Adrenal gland (tissue), 9 donors: ENCODE measurements at regions not wholly inside any gene's neighbourhood (a gene's known extent, or its start where the extent isn't known, plus 50 kb on each side); places are given as distances from the start of the nearest gene placed in this dataset.
"Not testable (repeated sequence)": the region's sequence is repeated elsewhere in the genome, so short reads cannot be mapped to it uniquely, and the experiment has no call there.

Experiments
- DNase-seq, 7 donors: peaks; one replicate each; pipeline ENCODE4 v3.0.0-alpha.2; 2019 to 2020
- H3K27ac ChIP-seq, 5 donors: fragments of 200-600 bp; sonication (generic) in 4 of 5; 1 replicate in 3 of 5; 2 replicates in 2 of 5; pipeline versions ENCODE4 v1.5.1 to v1.8.0; 2016 to 2020; ENCODE audit warnings: mild to moderate bottlenecking in 1 of 5
- H3K27me3 ChIP-seq: fragments of 200-600 bp; 2 replicates; pipeline ENCODE4 v1.8.0; 2021
- H3K36me3 ChIP-seq, 2 donors: fragments of 200-600 bp; replicated peaks in 1 of 2; 1 replicate in 1 of 2; 2 replicates in 1 of 2; pipeline versions ENCODE4 v1.5.1 to v1.8.0; 2018 to 2022
- H3K4me1 ChIP-seq, 2 donors: fragments of 200-600 bp; replicated peaks in 1 of 2; 1 replicate in 1 of 2; 2 replicates in 1 of 2; pipeline versions ENCODE4 v1.5.1 to v1.8.0; 2018 to 2021
- H3K4me3 ChIP-seq, 4 donors: fragments of 200-600 bp; sonication (generic) in 3 of 4; one replicate each; pipeline ENCODE4 v1.5.1; 2016 to 2018
- H3K9me3 ChIP-seq, 3 donors: fragments of 200-600 bp; sonication (generic) in 1 of 3; replicated peaks in 1 of 3; 1 replicate in 2 of 3; 2 replicates in 1 of 3; pipeline versions ENCODE4 v1.5.1 to v1.8.0; 2016 to 2021
- CTCF ChIP-seq, 6 experiments: fragments of 450-650 bp in 4 of 6; fragments of 200-600 bp in 2 of 6; sonication (generic) in 1 of 6; IDR thresholded peaks; 1 replicate in 5 of 6; 2 replicates in 1 of 6; pipeline versions ENCODE4 v1.5.1 to v1.8.0; 2016 to 2021; ENCODE audit warnings: antibody characterized with exemption in 6 of 6, mild to moderate bottlenecking in 2 of 6, moderate library complexity in 1 of 6
- POLR2A ChIP-seq, 2 donors: fragments of 450-650 bp; IDR thresholded peaks; one replicate each; pipeline ENCODE4 v1.6.1; 2017; ENCODE audit warnings: antibody characterized with exemption in 2 of 2, mild to moderate bottlenecking in 2 of 2, moderate library complexity in 1 of 2
- WGBS, 4 donors: extraction: QIAGEN DNeasy Blood & Tissue Kit in 2 of 4; methylation state at CpG; one replicate each; pipeline versions ENCODE4 v1.1.5 to v1.1.7; 2013 to 2017; 5-methylcytosine and 5-hydroxymethylcytosine counted together
- intact Hi-C, 2 donors: fragments of 100-400 bp; cut with DNase I; formaldehyde crosslinking; loops; one replicate each; pipeline versions ENCODE4 v1.14.1 to v1.15.0; 2022 to 2023
- donor health status: healthy with polysubstance abuse.
- donor health status: Bipolar disorder and iron deficiency.
- donor health status: DM: yes; HTN: yes; CAD: no.
- donor health status: DM: no; HTN: no; CAD: no.
- donor health status: DM: no; HTN: no; CAD: no.

GRCh38 chr16:50448981-50449380 is 80.2 kb upstream of the BRD7 start:
- TF ChIP-seq CTCF (IDR thresholded peaks at IDR 0.05) (no peak), POLR2A (IDR thresholded peaks at IDR 0.05) (no peak)
- Histone ChIP-seq H3K4me1 (no peaks in the 10 kb centered on the region), H3K27me3 (no peaks in the 10 kb centered on the region), H3K4me3 (no peak overlapping the region), H3K9me3 (no peaks in the 10 kb centered on the region), H3K27ac (no peak overlapping the region), H3K36me3 (no peaks in the 10 kb centered on the region)
- 78 to 84% (median 82%) methylated on average over 10 of the region's 10 CpGs for WGBS, 4 donors
- DNase-seq, result no peak
- intact Hi-C loops, result no loop called here

GRCh38 chr16:50448522-50448921 is 79.7 kb upstream of the BRD7 start:
- Histone ChIP-seq H3K9me3 (no peaks in the 10 kb centered on the region), H3K4me3 (no peak overlapping the region), H3K4me1 (no peaks in the 10 kb centered on the region), H3K36me3 (no peaks in the 10 kb centered on the region), H3K27me3 (no peaks in the 10 kb centered on the region), H3K27ac (no peak overlapping the region)
- TF ChIP-seq POLR2A (IDR thresholded peaks at IDR 0.05) (no peak), CTCF (IDR thresholded peaks at IDR 0.05) (no peak)
- 57 to 79% (median 73%) methylated on average over 7 to 8 of the region's 8 CpGs for WGBS, 4 donors
- DNase-seq, result no peak
- intact Hi-C loops, result no loop called here

GRCh38 chr16:50447386-50447785 is 78.6 kb upstream of the BRD7 start:
- H3K27me3 ChIP-seq, intact Hi-C loops, H3K4me1 ChIP-seq, H3K36me3 ChIP-seq, H3K27ac ChIP-seq, DNase-seq, H3K9me3 ChIP-seq, H3K4me3 ChIP-seq: not testable (repeated sequence)
- 83 to 90% (median 84%) methylated on average over 8 of the region's 8 CpGs for WGBS, 4 donors

- WGBS, 4 donors, result 90 to 100% (median 95%) methylated on average over 4 of the region's 4 CpGs
- intact Hi-C loops, result no loop called here
- no peak overlapping the region for H3K4me3 ChIP-seq
- H3K4me1 ChIP-seq, result no peaks in the 10 kb centered on the region
- H3K27ac ChIP-seq, result no peak overlapping the region
- DNase-seq, result no peak
- no peak for TF ChIP-seq CTCF (IDR thresholded peaks at IDR 0.05)
- no peak for TF ChIP-seq POLR2A (IDR thresholded peaks at IDR 0.05)
- no peaks in the 10 kb centered on the region for H3K27me3 ChIP-seq
- no peaks in the 10 kb centered on the region for H3K9me3 ChIP-seq
- no peaks in the 10 kb centered on the region for H3K36me3 ChIP-seq
These were observed 78.1 kb upstream of the BRD7 start for GRCh38 chr16:50446861-50447260.

- DNase-seq, result no peak
- TF ChIP-seq CTCF (IDR thresholded peaks at IDR 0.05) (no peak), POLR2A (IDR thresholded peaks at IDR 0.05) (no peak)
- Histone ChIP-seq H3K27me3 (no peaks in the 10 kb centered on the region), H3K4me1 (no peaks in the 10 kb centered on the region), H3K27ac (no peak overlapping the region), H3K4me3 (no peak overlapping the region), H3K9me3 (no peaks in the 10 kb centered on the region), H3K36me3 (no peaks in the 10 kb centered on the region)
- WGBS, 4 donors, result 64 to 77% (median 71%) methylated on average over 5 to 19 of the region's 19 CpGs
- intact Hi-C loops, result no loop called here
These were observed 77.1 kb upstream of the BRD7 start for GRCh38 chr16:50445621-50446555.
